ENCODE measurements at regions not wholly inside any gene's neighbourhood (a gene's known extent, or its start where the extent isn't known, plus 50 kb on each side); places are given as distances from the start of the nearest gene placed in this dataset.
"Not testable (repeated sequence)": the region's sequence is repeated elsewhere in the genome, so short reads cannot be mapped to it uniquely, and the experiment has no call there.

DNA sequence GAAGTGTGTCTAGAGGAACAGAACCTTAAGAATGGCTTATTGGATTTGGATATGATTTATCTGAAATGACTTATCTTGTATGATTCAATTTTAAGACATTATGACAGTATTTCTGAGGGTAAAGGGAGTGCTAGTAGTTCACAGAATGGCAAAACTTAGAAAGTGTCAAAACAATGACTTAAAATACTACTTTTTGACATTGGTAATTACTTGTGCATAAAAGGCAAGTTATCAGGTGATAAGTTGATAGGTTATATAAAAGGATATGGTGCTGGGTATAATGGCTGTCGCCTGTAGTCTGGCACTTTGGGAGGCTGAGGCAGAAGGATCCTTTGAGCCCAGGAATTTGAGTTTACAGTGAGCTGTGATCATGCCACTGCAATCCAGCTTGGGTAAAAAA is 494.4 kb downstream of the CDH9 start:
- DNase-seq (ENCODE audit: low spot score) = no peak

GRCh38 chr5:26538226-26538625 is 500.2 kb downstream of the CDH9 start:
- DNase-seq (ENCODE audit: low spot score) = no peak

GRCh38 chr5:26535215-26535614 is 503.2 kb downstream of the CDH9 start:
- DNase-seq (ENCODE audit: low spot score) = no peak

- no peak for DNase-seq (ENCODE audit: low spot score)
These were observed 508.1 kb downstream of the CDH9 start for GRCh38 chr5:26530305-26530704.

- no peak for DNase-seq (ENCODE audit: low spot score)
These were observed 519.1 kb downstream of the CDH9 start for GRCh38 chr5:26519245-26519644.

DNA sequence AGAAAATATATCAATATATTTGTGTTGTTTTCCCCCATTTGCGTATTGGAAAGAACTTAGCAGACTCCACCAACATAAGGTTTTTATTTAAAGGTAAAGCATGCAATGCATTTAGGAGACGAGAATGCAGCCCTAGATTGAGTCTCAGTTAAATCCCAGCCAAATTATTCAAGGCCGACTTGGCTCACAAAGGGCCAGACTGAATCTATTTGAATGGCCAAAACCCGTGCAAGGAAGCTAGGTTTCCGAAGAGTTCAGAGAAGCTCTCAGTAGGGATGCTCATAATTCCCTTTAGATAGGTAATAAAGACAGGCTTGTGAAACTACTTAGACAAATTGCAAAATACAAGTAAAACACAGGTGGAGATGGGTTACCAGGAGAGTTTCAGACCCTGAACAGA is 520.3 kb downstream of the CDH9 start:
- DNase-seq (ENCODE audit: low spot score) = no peak

GRCh38 chr5:26498972-26499371 is 539.4 kb downstream of the CDH9 start:
- no peak for DNase-seq (ENCODE audit: low spot score)

- no peak for DNase-seq (ENCODE audit: low spot score)
These were observed 542.9 kb downstream of the CDH9 start for GRCh38 chr5:26495437-26495836.

GRCh38 chr5:26492906-26493459 is 545.4 kb downstream of the CDH9 start:
- DNase-seq (ENCODE audit: low spot score) = no peak

- DNase-seq (ENCODE audit: low spot score) = no peak
These were observed 550.8 kb downstream of the CDH9 start for GRCh38 chr5:26487553-26487952.

DNA sequence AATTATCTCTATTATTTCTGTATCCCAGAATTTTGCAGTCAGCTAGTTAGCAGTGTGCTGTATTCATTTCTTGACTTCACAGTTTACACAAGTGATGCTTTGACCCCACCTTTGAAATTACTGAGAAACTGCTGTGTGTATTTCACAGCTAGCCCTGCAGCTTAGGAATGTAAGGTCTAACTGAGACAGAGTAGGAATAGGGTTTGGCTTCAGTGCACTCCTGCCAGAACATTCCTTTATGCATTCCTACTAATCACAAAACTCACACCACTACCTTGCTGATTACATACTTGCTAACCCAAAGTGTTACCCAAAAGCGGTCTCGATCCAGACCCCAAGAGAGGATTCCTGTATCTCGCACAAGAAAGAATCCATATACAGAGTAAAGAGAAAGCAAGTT is 551.8 kb downstream of the CDH9 start:
- no peak for DNase-seq (ENCODE audit: low spot score)

- DNase-seq (ENCODE audit: low spot score) = not testable (repeated sequence)
These were observed 553.1 kb downstream of the CDH9 start for GRCh38 chr5:26485146-26485860.

- peak; percentile 17 for DNase-seq (ENCODE audit: low spot score)
These were observed 555.5 kb downstream of the CDH9 start for GRCh38 chr5:26482810-26483375.

- DNase-seq (ENCODE audit: low spot score) = no peak
These were observed 556.1 kb downstream of the CDH9 start for GRCh38 chr5:26482076-26482809.

DNA sequence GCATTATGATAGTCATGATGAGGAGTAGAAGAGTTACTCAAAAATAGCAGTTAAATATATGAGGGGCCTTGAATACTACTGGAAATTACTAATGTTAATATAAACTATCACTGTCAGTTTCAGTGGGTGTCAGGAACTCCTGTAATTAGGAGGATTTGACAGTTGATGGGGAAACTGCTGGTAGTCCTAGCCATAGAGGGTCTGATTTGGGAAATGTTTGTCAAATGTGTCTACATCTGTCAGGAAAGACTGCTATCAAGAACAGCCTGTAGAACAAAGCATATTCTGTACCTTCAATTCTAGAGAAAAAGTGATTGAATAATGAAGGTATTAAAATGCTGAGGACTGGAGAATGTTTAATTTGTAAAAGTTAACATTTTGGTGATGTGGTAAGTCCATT is 567.9 kb downstream of the CDH9 start:
- DNase-seq (ENCODE audit: low spot score) = no peak

DNA sequence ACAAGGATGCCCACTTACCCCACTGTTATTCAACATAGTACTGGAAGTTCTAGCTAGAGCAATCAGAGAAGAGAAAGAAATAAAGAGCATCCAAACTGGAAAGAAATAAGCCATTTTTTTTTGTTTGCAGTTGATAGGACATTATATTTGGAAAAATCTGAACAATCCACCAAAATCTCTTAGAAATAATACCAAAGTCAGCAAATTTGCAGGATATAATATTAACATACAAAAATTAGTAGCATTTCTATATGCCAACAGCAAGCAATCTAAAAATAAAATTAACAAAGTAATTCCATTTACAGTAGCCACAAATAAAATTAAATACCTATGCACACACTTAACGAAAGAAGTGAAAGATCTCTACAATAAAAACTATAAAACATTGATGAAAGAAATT is 599.3 kb downstream of the CDH9 start:
- DNase-seq (ENCODE audit: low spot score) = no peak

DNA sequence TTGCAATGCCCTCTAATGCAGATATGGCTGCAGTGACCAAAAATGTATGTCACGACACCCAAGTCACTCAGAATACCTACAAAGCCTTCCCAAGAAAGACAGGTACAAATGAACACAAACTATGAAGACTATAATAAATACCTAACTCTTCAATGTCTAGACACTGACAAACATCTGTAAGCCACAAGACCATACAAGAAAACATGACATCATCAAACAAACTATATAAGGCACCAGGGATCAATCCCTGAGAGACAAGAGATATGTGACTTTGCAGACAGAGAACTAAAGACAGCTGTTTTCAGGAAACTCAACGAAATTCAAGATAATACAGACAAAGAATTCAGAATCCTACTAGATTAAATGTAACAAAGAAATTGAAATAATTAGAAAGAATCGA is 603.7 kb downstream of the CDH9 start:
- DNase-seq (ENCODE audit: low spot score) = no peak

GRCh38 chr5:26432386-26432785 is 606.0 kb downstream of the CDH9 start:
- no peak for DNase-seq (ENCODE audit: low spot score)

DNA sequence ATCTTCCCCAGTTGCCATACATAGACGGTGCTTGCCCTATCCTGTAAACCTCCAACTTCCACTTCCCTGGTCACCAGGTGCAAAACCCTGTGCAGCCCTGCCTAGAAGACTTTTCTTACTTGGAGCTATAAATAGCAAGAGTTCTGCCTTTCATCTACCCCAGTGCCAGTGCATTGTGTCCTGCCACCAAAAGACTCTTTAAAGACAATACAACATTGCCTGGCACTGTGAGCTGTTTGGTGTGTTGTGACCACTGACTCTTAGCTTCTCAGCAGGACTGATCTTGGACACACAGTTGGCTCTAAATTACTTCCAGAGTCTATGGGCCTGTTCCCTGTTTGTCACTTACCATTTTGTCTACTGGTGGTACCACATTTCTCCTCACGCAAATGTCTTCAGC is 608.1 kb downstream of the CDH9 start:
- DNase-seq (ENCODE audit: low spot score) = no peak

DNA sequence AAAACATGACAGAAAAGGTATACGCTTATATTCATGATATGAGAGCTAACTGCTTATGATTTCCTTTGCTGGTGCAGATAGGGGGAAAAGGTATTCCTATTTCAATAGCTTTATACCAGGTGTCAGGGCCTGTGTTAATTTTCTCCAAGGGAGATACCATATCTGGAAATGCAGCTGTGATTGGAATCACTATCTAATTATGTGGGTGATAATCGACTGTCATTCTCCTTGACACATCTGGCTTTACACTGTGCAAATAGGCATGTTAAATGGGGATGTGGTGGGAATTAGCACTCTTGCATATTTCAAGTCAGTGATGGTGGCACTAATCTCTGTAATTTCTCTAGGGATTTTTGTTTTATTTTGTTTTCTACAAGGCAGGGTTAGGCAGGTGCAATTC is 611.1 kb downstream of the CDH9 start:
- DNase-seq (ENCODE audit: low spot score) = no peak

- DNase-seq (ENCODE audit: low spot score) = no peak
These were observed 618.4 kb downstream of the CDH9 start for GRCh38 chr5:26419987-26420386.

GRCh38 chr5:26416911-26417310 is 621.5 kb downstream of the CDH9 start:
- DNase-seq (ENCODE audit: low spot score) = no peak
